Smooth muscle cell (in vitro differentiated cells): ENCODE measurements at regions not wholly inside any gene's neighbourhood (a gene's known extent, or its start where the extent isn't known, plus 50 kb on each side); places are given as distances from the start of the nearest gene placed in this dataset.
"Not testable (repeated sequence)": the region's sequence is repeated elsewhere in the genome, so short reads cannot be mapped to it uniquely, and the experiment has no call there.

Source experiments
- DNase-seq: peaks from one replicate; lab custom pipeline; 2025; ENCODE audit not compliant: unreplicated experiment; lab: John Stamatoyannopoulos, UW
- H2AFZ ChIP-seq: fragments of 200-600 bp; sonication (generic); 2 replicates; pipeline ENCODE4 v1.6.0; 2016; ENCODE audit warnings: antibody characterized with exemption, low read depth, mild to moderate bottlenecking
- H3F3A ChIP-seq: fragments of 200-600 bp; sonication (generic); 2 replicates; pipeline ENCODE4 v1.6.0; 2017; ENCODE audit warnings: antibody characterized with exemption, low read depth
- H3K27ac ChIP-seq: fragments of 200-600 bp; sonication (generic); 2 replicates; pipeline ENCODE4 v1.5.1; 2016; ENCODE audit warnings: low read depth, mild to moderate bottlenecking
- H3K27me3 ChIP-seq: fragments of 200-600 bp; sonication (generic); 2 replicates; pipeline ENCODE4 v1.6.1; 2016; ENCODE audit warnings: low read depth, mild to moderate bottlenecking
- H3K36me3 ChIP-seq: fragments of 200-600 bp; sonication (generic); 2 replicates; pipeline ENCODE4 v1.5.1; 2016; ENCODE audit warnings: low read depth
- H3K4me1 ChIP-seq: fragments of 200-600 bp; sonication (generic); 2 replicates; pipeline ENCODE4 v1.5.1; 2016; ENCODE audit warnings: low read depth
- H3K4me2 ChIP-seq: fragments of 200-600 bp; sonication (generic); 2 replicates; pipeline ENCODE4 v1.6.0; 2016; ENCODE audit warnings: mild to moderate bottlenecking
- H3K4me3 ChIP-seq: fragments of 200-600 bp; sonication (generic); 2 replicates; pipeline ENCODE4 v1.5.1; 2016; ENCODE audit warnings: mild to moderate bottlenecking
- H3K79me2 ChIP-seq: fragments of 200-600 bp; sonication (generic); 2 replicates; pipeline ENCODE4 v1.6.0; 2016; ENCODE audit warnings: low read depth, mild to moderate bottlenecking
- H3K9ac ChIP-seq: fragments of 200-600 bp; sonication (generic); 2 replicates; pipeline ENCODE4 v1.6.0; 2016; ENCODE audit warnings: low read depth
- H3K9me3 ChIP-seq: fragments of 200-600 bp; sonication (generic); replicated peaks from 2 replicates; pipeline ENCODE4 v1.5.1; 2016; ENCODE audit warnings: low read depth
- H4K20me1 ChIP-seq: fragments of 200-600 bp; sonication (generic); 2 replicates; pipeline ENCODE4 v1.6.0; 2016; ENCODE audit warnings: low read depth
- CTCF ChIP-seq: fragments of 200-600 bp; sonication (generic); IDR thresholded peaks from 2 replicates; pipeline ENCODE4 v1.5.1; 2017; ENCODE audit warnings: borderline replicate concordance, mild to moderate bottlenecking, antibody characterized with exemption; ENCODE audit not compliant: insufficient read depth, poor library complexity, severe bottlenecking
- WGBS: methylation state at CpG from one replicate; pipeline ENCODE4 v1.1.7; 2016; ENCODE audit warnings: low lambda C conversion rate; 5-methylcytosine and 5-hydroxymethylcytosine counted together

GRCh38 chr1:4133297-4133938 is 233.3 kb upstream of the C1orf174 start:
- H3K9me3 ChIP-seq: no peaks in the 10 kb centered on the region
- WGBS: 85% methylated on average over 23 of the region's 24 CpGs
- H3K27me3 ChIP-seq: no peaks in the 10 kb centered on the region
- no peak overlapping the region for H2AFZ ChIP-seq
- no peaks in the 10 kb centered on the region for H3F3A ChIP-seq
- no peak overlapping the region for H3K4me3 ChIP-seq
- H3K4me1 ChIP-seq: no peaks in the 10 kb centered on the region
- H3K4me2 ChIP-seq: no peak overlapping the region
- H4K20me1 ChIP-seq: no peaks in the 10 kb centered on the region
- no peaks in the 10 kb centered on the region for H3K36me3 ChIP-seq
- H3K27ac ChIP-seq: no peak overlapping the region
- DNase-seq: no peak
- no peaks in the 10 kb centered on the region for H3K79me2 ChIP-seq
- TF ChIP-seq CTCF: no peak
- no peak overlapping the region for H3K9ac ChIP-seq

- H4K20me1 ChIP-seq: no peaks in the 10 kb centered on the region
- H3K4me2 ChIP-seq: no peak overlapping the region
- WGBS: 83% methylated on average over 9 of the region's 9 CpGs
Measured at GRCh38 chr1:4133939-4134321, 233.9 kb upstream of the C1orf174 start.

GRCh38 chr1:4135853-4136252 is 235.8 kb upstream of the C1orf174 start:
- not testable (repeated sequence) for H3K27ac ChIP-seq, H3K4me2 ChIP-seq, H3F3A ChIP-seq, H4K20me1 ChIP-seq, H3K9ac ChIP-seq, H3K27me3 ChIP-seq, H3K4me3 ChIP-seq, H2AFZ ChIP-seq, H3K79me2 ChIP-seq, DNase-seq, H3K4me1 ChIP-seq, H3K36me3 ChIP-seq, H3K9me3 ChIP-seq

More at GRCh38 chr1:4133939-4134321, 233.9 kb upstream of the C1orf174 start:
- no peaks in the 10 kb centered on the region for H3K4me1 ChIP-seq
- H3K36me3 ChIP-seq: no peaks in the 10 kb centered on the region
- H3K79me2 ChIP-seq: no peaks in the 10 kb centered on the region
- no peak overlapping the region for H3K4me3 ChIP-seq
- no peak for DNase-seq
- no peak overlapping the region for H3K27ac ChIP-seq
- no peaks in the 10 kb centered on the region for H3K9me3 ChIP-seq
- no peaks in the 10 kb centered on the region for H3K27me3 ChIP-seq
- no peak for TF ChIP-seq CTCF
- H3F3A ChIP-seq: no peaks in the 10 kb centered on the region
- H3K9ac ChIP-seq: no peak overlapping the region
- no peak overlapping the region for H2AFZ ChIP-seq

- DNase-seq: no peak
- H3K27me3 ChIP-seq: no peaks in the 10 kb centered on the region
- no peaks in the 10 kb centered on the region for H3K36me3 ChIP-seq
- H2AFZ ChIP-seq: no peak overlapping the region
- H3K9me3 ChIP-seq: no peaks in the 10 kb centered on the region
- no peaks in the 10 kb centered on the region for H3F3A ChIP-seq
- H3K4me3 ChIP-seq: no peak overlapping the region
- H4K20me1 ChIP-seq: no peaks in the 10 kb centered on the region
- H3K79me2 ChIP-seq: no peaks in the 10 kb centered on the region
- no peak overlapping the region for H3K27ac ChIP-seq
- H3K9ac ChIP-seq: no peak overlapping the region
- TF ChIP-seq CTCF: no peak
- no peaks in the 10 kb centered on the region for H3K4me1 ChIP-seq
- WGBS: 71% methylated on average over 14 of the region's 14 CpGs
- H3K4me2 ChIP-seq: no peak overlapping the region
Measured at GRCh38 chr1:4137621-4138415, 237.7 kb upstream of the C1orf174 start.
